Nephron (organoid): ENCODE measurements at regions not wholly inside any gene's neighbourhood (a gene's known extent, or its start where the extent isn't known, plus 50 kb on each side); places are given as distances from the start of the nearest gene placed in this dataset.

Source experiments
- H3K27ac Mint-ChIP-seq, 3 experiments: 2 replicates each; pipeline ENCODE4 v1.8.0; 2020; ENCODE audit warnings: mixed read lengths in 3 of 3, mild to moderate bottlenecking in 2 of 3, moderate library complexity in 1 of 3
- H3K27me3 Mint-ChIP-seq: 2 replicates; pipeline ENCODE4 v1.8.0; 2021; ENCODE audit warnings: low read depth, mild to moderate bottlenecking, moderate library complexity, mixed read lengths
- H3K36me3 Mint-ChIP-seq: 2 replicates; pipeline ENCODE4 v1.8.0; 2020; ENCODE audit warnings: low read depth, mixed read lengths
- H3K4me1 Mint-ChIP-seq: 2 replicates; pipeline ENCODE4 v1.8.0; 2020; ENCODE audit warnings: mixed read lengths
- H3K4me3 Mint-ChIP-seq, 3 experiments: 2 replicates each; pipeline ENCODE4 v1.8.0; 2020; ENCODE audit warnings: mild to moderate bottlenecking in 3 of 3, mixed read lengths in 3 of 3, moderate library complexity in 2 of 3
- H3K9me3 Mint-ChIP-seq: 2 replicates; pipeline ENCODE4 v1.8.0; 2020; ENCODE audit warnings: mixed read lengths
- TF ChIP-seq, protein P1 (sequence below), 3 experiments: fragments of 200-600 bp; sonication (generic); IDR thresholded peaks; one replicate each; pipeline ENCODE4 v1.5.0; 2021; ENCODE audit warnings: antibody characterized with exemption in 3 of 3; ENCODE audit not compliant: unreplicated experiment in 3 of 3

DNA sequence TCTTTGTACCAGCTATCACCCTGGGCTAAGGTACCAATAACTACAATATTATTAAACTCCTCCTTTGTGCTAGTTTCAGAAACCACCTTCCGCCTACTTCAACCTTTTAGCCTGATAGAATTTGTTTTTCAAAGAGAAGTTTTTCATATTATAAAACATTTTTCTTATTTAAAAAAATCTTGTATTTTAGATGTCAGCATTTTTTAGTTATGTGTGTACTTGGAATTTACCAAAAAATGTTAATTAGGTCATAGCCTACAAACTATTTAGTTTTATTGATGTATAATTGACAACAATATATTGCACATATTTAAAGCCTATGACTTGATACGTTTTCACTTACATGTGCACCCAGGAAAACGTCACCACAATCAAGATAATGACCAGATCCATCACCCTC is 1097.6 kb downstream of the JRKL start:
- Mint-ChIP-seq H3K36me3 (no peaks in the 10 kb centered on the region), H3K9me3 (peaks cover 5% of the 10 kb centered on the region), H3K4me3 (no peak overlapping the region), H3K27ac (no peak overlapping the region), H3K27me3 (no peaks in the 10 kb centered on the region), H3K4me1 (no peaks in the 10 kb centered on the region)
- TF ChIP-seq, protein P1, sequence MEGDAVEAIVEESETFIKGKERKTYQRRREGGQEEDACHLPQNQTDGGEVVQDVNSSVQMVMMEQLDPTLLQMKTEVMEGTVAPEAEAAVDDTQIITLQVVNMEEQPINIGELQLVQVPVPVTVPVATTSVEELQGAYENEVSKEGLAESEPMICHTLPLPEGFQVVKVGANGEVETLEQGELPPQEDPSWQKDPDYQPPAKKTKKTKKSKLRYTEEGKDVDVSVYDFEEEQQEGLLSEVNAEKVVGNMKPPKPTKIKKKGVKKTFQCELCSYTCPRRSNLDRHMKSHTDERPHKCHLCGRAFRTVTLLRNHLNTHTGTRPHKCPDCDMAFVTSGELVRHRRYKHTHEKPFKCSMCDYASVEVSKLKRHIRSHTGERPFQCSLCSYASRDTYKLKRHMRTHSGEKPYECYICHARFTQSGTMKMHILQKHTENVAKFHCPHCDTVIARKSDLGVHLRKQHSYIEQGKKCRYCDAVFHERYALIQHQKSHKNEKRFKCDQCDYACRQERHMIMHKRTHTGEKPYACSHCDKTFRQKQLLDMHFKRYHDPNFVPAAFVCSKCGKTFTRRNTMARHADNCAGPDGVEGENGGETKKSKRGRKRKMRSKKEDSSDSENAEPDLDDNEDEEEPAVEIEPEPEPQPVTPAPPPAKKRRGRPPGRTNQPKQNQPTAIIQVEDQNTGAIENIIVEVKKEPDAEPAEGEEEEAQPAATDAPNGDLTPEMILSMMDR (IDR thresholded peaks at IDR 0.05; ENCODE audit: unreplicated experiment in 3 of 3): no peak

DNA sequence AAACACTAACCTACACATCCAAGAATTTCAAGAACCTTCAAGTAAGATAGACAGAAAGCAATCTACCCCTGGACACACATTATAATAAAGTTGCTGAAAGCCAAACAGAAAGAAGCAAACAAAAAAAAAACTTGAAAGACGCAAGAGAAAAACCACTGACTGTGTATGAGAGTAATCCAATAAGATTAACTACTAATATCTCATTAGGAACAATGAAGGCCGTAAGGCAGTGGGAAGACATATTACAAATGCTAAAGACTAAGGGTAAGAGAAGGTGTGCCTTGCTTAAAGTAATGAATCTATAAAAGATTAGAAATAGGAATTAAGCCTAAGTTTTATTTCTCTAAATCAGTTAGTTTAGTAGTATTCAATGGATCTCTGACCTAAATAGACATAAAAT is 1109.1 kb downstream of the JRKL start:
- TF ChIP-seq, protein P1 (IDR thresholded peaks at IDR 0.05; ENCODE audit: unreplicated experiment in 3 of 3): no peak
- no peaks in the 10 kb centered on the region for H3K4me1 Mint-ChIP-seq
- H3K27me3 Mint-ChIP-seq: no peaks in the 10 kb centered on the region
- H3K9me3 Mint-ChIP-seq: peaks cover 22% of the 10 kb centered on the region
- no peaks in the 10 kb centered on the region for H3K36me3 Mint-ChIP-seq
- H3K4me3 Mint-ChIP-seq: no peak overlapping the region
- H3K27ac Mint-ChIP-seq: no peak overlapping the region

GRCh38 chr11:97502201-97502600 is 1112.4 kb downstream of the JRKL start:
- Mint-ChIP-seq H3K9me3 (peaks cover 22% of the 10 kb centered on the region), H3K4me1 (no peaks in the 10 kb centered on the region), H3K36me3 (no peaks in the 10 kb centered on the region), H3K4me3 (no peak overlapping the region), H3K27ac (no peak overlapping the region), H3K27me3 (no peaks in the 10 kb centered on the region)
- TF ChIP-seq, protein P1 (IDR thresholded peaks at IDR 0.05; ENCODE audit: unreplicated experiment in 3 of 3): no peak

- H3K9me3 Mint-ChIP-seq: no peaks in the 10 kb centered on the region
- H3K4me3 Mint-ChIP-seq: no peak overlapping the region
- no peak overlapping the region for H3K27ac Mint-ChIP-seq
- no peaks in the 10 kb centered on the region for H3K4me1 Mint-ChIP-seq
- TF ChIP-seq, protein P1 (IDR thresholded peaks at IDR 0.05; ENCODE audit: unreplicated experiment in 3 of 3): no peak
- no peaks in the 10 kb centered on the region for H3K36me3 Mint-ChIP-seq
- H3K27me3 Mint-ChIP-seq: no peaks in the 10 kb centered on the region
These were observed 1116.4 kb downstream of the JRKL start for GRCh38 chr11:97506076-97506759.

DNA sequence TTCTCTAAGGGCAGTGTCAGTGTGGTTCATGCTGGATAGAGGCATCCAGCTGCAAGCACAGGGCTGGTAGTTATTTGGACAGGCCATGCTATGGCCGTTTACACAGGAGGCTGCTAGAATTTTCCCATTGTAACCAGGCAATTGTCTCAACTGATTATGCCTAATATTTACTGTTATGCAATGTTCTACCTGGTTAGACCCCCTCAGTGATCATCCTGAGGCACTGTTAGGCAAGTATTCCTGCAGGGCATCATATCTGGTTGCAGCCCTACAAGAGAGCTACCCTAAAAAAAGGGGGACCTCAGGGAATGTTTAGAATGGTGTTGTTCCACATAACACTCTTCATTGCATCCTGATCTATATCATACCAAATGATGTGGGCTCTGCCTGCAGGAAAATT is 1124.6 kb downstream of the JRKL start:
- Mint-ChIP-seq H3K4me1 (no peaks in the 10 kb centered on the region), H3K36me3 (no peaks in the 10 kb centered on the region), H3K9me3 (peaks cover 3% of the 10 kb centered on the region), H3K27ac (no peak overlapping the region), H3K4me3 (no peak overlapping the region), H3K27me3 (no peaks in the 10 kb centered on the region)
- TF ChIP-seq, protein P1 (IDR thresholded peaks at IDR 0.05; ENCODE audit: unreplicated experiment in 3 of 3): no peak

GRCh38 chr11:97516688-97517087 is 1126.9 kb downstream of the JRKL start:
- H3K9me3 Mint-ChIP-seq: peaks cover 13% of the 10 kb centered on the region
- no peaks in the 10 kb centered on the region for H3K36me3 Mint-ChIP-seq
- no peak overlapping the region for H3K4me3 Mint-ChIP-seq
- H3K27me3 Mint-ChIP-seq: no peaks in the 10 kb centered on the region
- H3K4me1 Mint-ChIP-seq: no peaks in the 10 kb centered on the region
- TF ChIP-seq, protein P1 (IDR thresholded peaks at IDR 0.05; ENCODE audit: unreplicated experiment in 3 of 3): no peak
- H3K27ac Mint-ChIP-seq: no peak overlapping the region
